Astrocyte of the spinal cord (primary cell): ENCODE measurements at regions not wholly inside any gene's neighbourhood (a gene's known extent, or its start where the extent isn't known, plus 50 kb on each side); places are given as distances from the start of the nearest gene placed in this dataset.

Experiments used
- DNase-seq: peaks from one replicate; pipeline ENCODE4 v3.0.0; 2011; ENCODE audit warnings: low read depth, low spot score
- H3K4me3 ChIP-seq: 2 replicates; pipeline ENCODE4 v1.5.1; 2011; ENCODE audit warnings: low read depth, mild to moderate bottlenecking, low read length, moderate library complexity
- CTCF ChIP-seq: IDR thresholded peaks from 2 replicates; pipeline ENCODE4 v1.5.1; 2012; ENCODE audit warnings: low read depth, mild to moderate bottlenecking, low read length, inconsistent platforms
- in situ Hi-C: cut with HindIII; loops from 2 replicates; pipeline ENCODE4 v1.10.0; 2017; ENCODE audit warnings: low sequenced_read_pairs

GRCh38 chr12:97805146-97805545 lies 342.5 kb downstream of the RMST start:
- no peak overlapping the region for H3K4me3 ChIP-seq
- DNase-seq, result no peak
- in situ Hi-C loops, result no loop called here
- TF ChIP-seq CTCF, result no peak

- no peak overlapping the region for H3K4me3 ChIP-seq
- DNase-seq, result no peak
- in situ Hi-C loops, result no loop called here
- TF ChIP-seq CTCF, result no peak
These were observed 350.7 kb downstream of the RMST start for GRCh38 chr12:97813301-97813700.

GRCh38 chr12:97821806-97822205 lies 359.2 kb downstream of the RMST start:
- in situ Hi-C loops, result no loop called here
- no peak overlapping the region for H3K4me3 ChIP-seq
- DNase-seq, result no peak
- TF ChIP-seq CTCF, result no peak

GRCh38 chr12:97835541-97835940 lies 372.9 kb downstream of the RMST start:
- no peak for DNase-seq
- H3K4me3 ChIP-seq, result no peak overlapping the region
- in situ Hi-C loops, result no loop called here
- no peak for TF ChIP-seq CTCF

- no peak for TF ChIP-seq CTCF
- peak; percentile 76 for DNase-seq
- H3K4me3 ChIP-seq, result no peak overlapping the region
- in situ Hi-C loops, result no loop called here
These were observed 374.8 kb downstream of the RMST start for GRCh38 chr12:97837401-97837800.

GRCh38 chr12:97848051-97848450 lies 385.4 kb downstream of the RMST start:
- no peak for DNase-seq
- no peak for TF ChIP-seq CTCF
- in situ Hi-C loops, result no loop called here
- no peak overlapping the region for H3K4me3 ChIP-seq

GRCh38 chr12:97854477-97854876 lies 391.9 kb downstream of the RMST start:
- in situ Hi-C loops, result no loop called here
- no peak overlapping the region for H3K4me3 ChIP-seq
- no peak for DNase-seq
- no peak for TF ChIP-seq CTCF
